Putamen (tissue), 1 donor: ENCODE measurements at regions not wholly inside any gene's neighbourhood (a gene's known extent, or its start where the extent isn't known, plus 50 kb on each side); places are given as distances from the start of the nearest gene placed in this dataset.

Experiments used
- DNase-seq: peaks from one replicate; pipeline ENCODE4 v3.0.0-alpha.2; 2016; ENCODE audit warnings: low spot score

- DNase-seq: peak; percentile 89
Observed at GRCh38 chr18:57915865-57916582, 112.9 kb upstream of the ATP8B1 start.

- peak; percentile 22 for DNase-seq
Observed at GRCh38 chr18:57915248-57915647, 112.1 kb upstream of the ATP8B1 start.

GRCh38 chr18:57913686-57914085 is 110.6 kb upstream of the ATP8B1 start:
- no peak for DNase-seq

GRCh38 chr18:57910817-57911216 is 107.7 kb upstream of the ATP8B1 start:
- no peak for DNase-seq

- no peak for DNase-seq
Observed at GRCh38 chr18:57910134-57910533, 107.0 kb upstream of the ATP8B1 start.

GRCh38 chr18:57909620-57910019 is 106.5 kb upstream of the ATP8B1 start:
- peak; percentile 55 for DNase-seq

- DNase-seq: no peak
Observed at GRCh38 chr18:57908092-57908491, 105.0 kb upstream of the ATP8B1 start.

- no peak for DNase-seq
Observed at GRCh38 chr18:57907550-57907949, 104.4 kb upstream of the ATP8B1 start.

- DNase-seq: peak; percentile 39
Observed at GRCh38 chr18:57906852-57907251, 103.7 kb upstream of the ATP8B1 start.

GRCh38 chr18:57904535-57904934 is 101.4 kb upstream of the ATP8B1 start:
- DNase-seq: no peak

- no peak for DNase-seq
Observed at GRCh38 chr18:57902721-57903120, 99.6 kb upstream of the ATP8B1 start.

- no peak for DNase-seq
Observed at GRCh38 chr18:57901825-57902589, 98.9 kb upstream of the ATP8B1 start.

- no peak for DNase-seq
Observed at GRCh38 chr18:57900906-57901435, 97.9 kb upstream of the ATP8B1 start.

GRCh38 chr18:57898506-57899124 is 95.5 kb upstream of the ATP8B1 start:
- DNase-seq: no peak

- DNase-seq: no peak
Observed at GRCh38 chr18:57895182-57895581, 92.1 kb upstream of the ATP8B1 start.

- no peak for DNase-seq
Observed at GRCh38 chr18:57891707-57892391, 88.7 kb upstream of the ATP8B1 start.

GRCh38 chr18:57890266-57890665 is 87.2 kb upstream of the ATP8B1 start:
- DNase-seq: no peak

- DNase-seq: no peak
Observed at GRCh38 chr18:57889841-57890240, 86.7 kb upstream of the ATP8B1 start.

- DNase-seq: no peak
Observed at GRCh38 chr18:57887543-57888383, 84.6 kb upstream of the ATP8B1 start.

- DNase-seq: no peak
Observed at GRCh38 chr18:57885931-57886330, 82.8 kb upstream of the ATP8B1 start.

- DNase-seq: no peak
Observed at GRCh38 chr18:57882465-57882864, 79.3 kb upstream of the ATP8B1 start.
